OCI-LY1 (cell line): ENCODE measurements at regions not wholly inside any gene's neighbourhood (a gene's known extent, or its start where the extent isn't known, plus 50 kb on each side); places are given as distances from the start of the nearest gene placed in this dataset.

ENCODE experiments used
- H2AFZ ChIP-seq: fragments of 200-600 bp; sonication (generic), shearing (Covaris generic); 2 replicates; pipeline ENCODE4 v1.6.0; 2014; ENCODE audit warnings: antibody characterized with exemption, mild to moderate bottlenecking, low read length
- H3F3A ChIP-seq: fragments of 200-600 bp; sonication (generic), shearing (Covaris generic); 2 replicates; pipeline ENCODE4 v1.6.0; 2014; ENCODE audit warnings: mild to moderate bottlenecking, antibody characterized with exemption, low read length, moderate library complexity; ENCODE audit not compliant: insufficient read depth
- H3K27ac ChIP-seq: fragments of 200-600 bp; sonication (generic); 2 replicates; pipeline ENCODE4 v1.5.1; 2014; ENCODE audit warnings: low read length, mixed run types, mild to moderate bottlenecking, low read depth; ENCODE audit not compliant: poor library complexity, severe bottlenecking
- H3K27me3 ChIP-seq: fragments of 200-600 bp; sonication (generic); 2 replicates; pipeline ENCODE4 v1.6.0; 2014; ENCODE audit warnings: antibody characterized with exemption, mild to moderate bottlenecking, low read length, moderate library complexity; ENCODE audit not compliant: insufficient read depth
- H3K36me3 ChIP-seq: fragments of 200-600 bp; sonication (generic); 2 replicates; pipeline ENCODE4 v1.6.1; 2014; ENCODE audit warnings: mild to moderate bottlenecking, antibody characterized with exemption, low read length, moderate library complexity, mixed read lengths; ENCODE audit not compliant: insufficient read depth
- H3K4me1 ChIP-seq: fragments of 200-600 bp; sonication (generic); 2 replicates; pipeline ENCODE4 v1.5.1; 2014; ENCODE audit warnings: mild to moderate bottlenecking, low read length, moderate library complexity; ENCODE audit not compliant: insufficient read depth, severe bottlenecking
- H3K4me2 ChIP-seq: fragments of 200-600 bp; sonication (generic), shearing (Covaris generic); 2 replicates; pipeline ENCODE4 v1.6.1; 2014; ENCODE audit warnings: low read length
- H3K4me3 ChIP-seq: fragments of 200-600 bp; sonication (generic); 2 replicates; pipeline ENCODE4 v1.5.1; 2014; ENCODE audit warnings: low read length, low read depth, mild to moderate bottlenecking, mixed read lengths; ENCODE audit not compliant: poor library complexity, severe bottlenecking
- H3K79me2 ChIP-seq: fragments of 200-600 bp; shearing (Covaris generic); 2 replicates; pipeline ENCODE4 v1.6.1; 2016; ENCODE audit warnings: mixed run types, low read length, mixed read lengths; ENCODE audit not compliant: insufficient read depth
- H3K9ac ChIP-seq: fragments of 200-600 bp; sonication (generic), shearing (Covaris generic); 2 replicates; pipeline ENCODE4 v1.6.1; 2014; ENCODE audit warnings: mild to moderate bottlenecking, low read length, mixed read lengths
- H3K9me2 ChIP-seq: fragments of 200-600 bp; sonication (generic), shearing (Covaris generic); 2 replicates; pipeline ENCODE4 v1.6.1; 2014; ENCODE audit warnings: low read depth, mild to moderate bottlenecking, low read length, mixed read lengths
- H3K9me3 ChIP-seq: fragments of 200-600 bp; shearing (Covaris generic); 2 replicates; pipeline ENCODE4 v1.6.1; 2014; ENCODE audit warnings: low read length, mixed read lengths
- H4K20me1 ChIP-seq: fragments of 200-600 bp; sonication (generic), shearing (Covaris generic); 2 replicates; pipeline ENCODE4 v1.6.0; 2016; ENCODE audit warnings: mild to moderate bottlenecking, low read length; ENCODE audit not compliant: insufficient read depth
- EZH2 ChIP-seq: fragments of 200-600 bp; sonication (generic), shearing (Covaris generic); IDR thresholded peaks from 2 replicates; pipeline ENCODE4 v1.8.0; 2017; ENCODE audit warnings: borderline replicate concordance, mixed run types, mild to moderate bottlenecking, antibody characterized with exemption, low read length, moderate library complexity, mixed read lengths
- TF ChIP-seq, protein P1 (sequence below): fragments of 200-600 bp; sonication (generic), shearing (Covaris generic); IDR thresholded peaks from 2 replicates; pipeline ENCODE4 v1.5.1; 2017; ENCODE audit warnings: mild to moderate bottlenecking, antibody characterized with exemption, low read length, moderate library complexity, mixed read lengths

DNA sequence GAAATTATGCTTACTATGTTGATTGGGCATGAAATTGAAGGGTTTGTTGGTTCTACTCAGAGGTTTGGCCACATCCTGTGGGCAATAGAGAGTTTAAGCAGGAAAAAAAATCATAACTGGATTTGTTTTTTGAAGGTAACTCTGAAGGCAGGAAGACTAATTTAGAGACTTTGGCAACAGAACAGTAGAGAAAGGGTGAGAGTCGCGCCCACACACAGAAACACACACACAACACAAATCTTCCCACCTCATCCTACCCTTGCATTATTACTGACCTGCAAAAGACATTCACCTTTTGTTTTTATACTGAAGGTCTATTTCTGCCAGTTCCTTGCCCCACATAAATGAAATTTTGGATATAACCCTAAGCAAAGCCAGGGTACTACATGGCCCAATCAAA is 270.6 kb downstream of the TBL1XR1 start:
- Histone ChIP-seq H3K9ac (no peak overlapping the region), H3K36me3 (no peaks in the 10 kb centered on the region), H3K79me2 (no peaks in the 10 kb centered on the region), H3K4me3 (no peak overlapping the region), H3K9me3 (no peaks in the 10 kb centered on the region), H2AFZ (no peak overlapping the region), H3K27me3 (no peaks in the 10 kb centered on the region), H3K4me1 (no peaks in the 10 kb centered on the region), H3K4me2 (no peak overlapping the region), H3F3A (no peaks in the 10 kb centered on the region), H3K9me2 (no peaks in the 10 kb centered on the region), H3K27ac (no peak overlapping the region), H4K20me1 (no peaks in the 10 kb centered on the region)
- TF ChIP-seq, protein P1, sequence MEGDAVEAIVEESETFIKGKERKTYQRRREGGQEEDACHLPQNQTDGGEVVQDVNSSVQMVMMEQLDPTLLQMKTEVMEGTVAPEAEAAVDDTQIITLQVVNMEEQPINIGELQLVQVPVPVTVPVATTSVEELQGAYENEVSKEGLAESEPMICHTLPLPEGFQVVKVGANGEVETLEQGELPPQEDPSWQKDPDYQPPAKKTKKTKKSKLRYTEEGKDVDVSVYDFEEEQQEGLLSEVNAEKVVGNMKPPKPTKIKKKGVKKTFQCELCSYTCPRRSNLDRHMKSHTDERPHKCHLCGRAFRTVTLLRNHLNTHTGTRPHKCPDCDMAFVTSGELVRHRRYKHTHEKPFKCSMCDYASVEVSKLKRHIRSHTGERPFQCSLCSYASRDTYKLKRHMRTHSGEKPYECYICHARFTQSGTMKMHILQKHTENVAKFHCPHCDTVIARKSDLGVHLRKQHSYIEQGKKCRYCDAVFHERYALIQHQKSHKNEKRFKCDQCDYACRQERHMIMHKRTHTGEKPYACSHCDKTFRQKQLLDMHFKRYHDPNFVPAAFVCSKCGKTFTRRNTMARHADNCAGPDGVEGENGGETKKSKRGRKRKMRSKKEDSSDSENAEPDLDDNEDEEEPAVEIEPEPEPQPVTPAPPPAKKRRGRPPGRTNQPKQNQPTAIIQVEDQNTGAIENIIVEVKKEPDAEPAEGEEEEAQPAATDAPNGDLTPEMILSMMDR = no peak
- no peak for TF ChIP-seq EZH2

- no peaks in the 10 kb centered on the region for H3K36me3 ChIP-seq
- no peak overlapping the region for H3K27ac ChIP-seq
- H3K4me2 ChIP-seq = no peak overlapping the region
- no peak for TF ChIP-seq EZH2
- TF ChIP-seq, protein P1 = no peak
- no peak overlapping the region for H2AFZ ChIP-seq
- no peaks in the 10 kb centered on the region for H3F3A ChIP-seq
- no peaks in the 10 kb centered on the region for H3K9me3 ChIP-seq
- no peak overlapping the region for H3K4me3 ChIP-seq
- no peaks in the 10 kb centered on the region for H3K4me1 ChIP-seq
- no peaks in the 10 kb centered on the region for H4K20me1 ChIP-seq
- no peaks in the 10 kb centered on the region for H3K9me2 ChIP-seq
- no peaks in the 10 kb centered on the region for H3K79me2 ChIP-seq
- no peaks in the 10 kb centered on the region for H3K27me3 ChIP-seq
- H3K9ac ChIP-seq = no peak overlapping the region
These were observed 271.2 kb downstream of the TBL1XR1 start for GRCh38 chr3:176926034-176926433.

DNA sequence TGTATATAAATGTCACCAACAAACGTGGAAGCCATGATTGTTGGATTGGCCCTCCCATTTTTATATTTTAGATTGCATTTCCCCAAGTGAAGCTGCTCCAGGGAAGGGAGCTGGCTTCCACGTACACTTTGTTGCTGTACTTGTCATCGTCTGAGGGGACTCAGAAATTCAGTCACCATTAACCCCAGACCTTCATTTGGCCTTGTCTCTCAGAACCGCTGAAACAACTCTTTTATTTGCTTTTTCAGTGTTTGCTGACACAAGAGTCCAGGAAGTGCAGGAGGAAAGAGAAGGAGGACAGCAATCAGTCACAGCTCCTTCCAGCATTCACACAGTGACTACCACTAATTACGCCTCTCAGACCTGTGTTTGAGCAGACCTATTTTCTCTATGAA is 276.5 kb downstream of the TBL1XR1 start:
- no peaks in the 10 kb centered on the region for H4K20me1 ChIP-seq
- H3K4me3 ChIP-seq = no peak overlapping the region
- H3K27ac ChIP-seq = no peak overlapping the region
- H3K4me2 ChIP-seq = no peak overlapping the region
- H3K4me1 ChIP-seq = no peaks in the 10 kb centered on the region
- H3K79me2 ChIP-seq = no peaks in the 10 kb centered on the region
- no peaks in the 10 kb centered on the region for H3K36me3 ChIP-seq
- H3F3A ChIP-seq = no peaks in the 10 kb centered on the region
- no peak overlapping the region for H3K9ac ChIP-seq
- H2AFZ ChIP-seq = no peak overlapping the region
- H3K27me3 ChIP-seq = no peaks in the 10 kb centered on the region
- TF ChIP-seq, protein P1 = no peak
- no peak for TF ChIP-seq EZH2
- H3K9me2 ChIP-seq = no peaks in the 10 kb centered on the region
- no peaks in the 10 kb centered on the region for H3K9me3 ChIP-seq
